HG03575 (cell line): ENCODE measurements at regions not wholly inside any gene's neighbourhood (a gene's known extent, or its start where the extent isn't known, plus 50 kb on each side); places are given as distances from the start of the nearest gene placed in this dataset.
"Not testable (repeated sequence)": the region's sequence is repeated elsewhere in the genome, so short reads cannot be mapped to it uniquely, and the experiment has no call there.

Source experiments
- ATAC-seq: cut with Tn5 transposase; IDR thresholded peaks from one replicate; pipeline ENCODE4 v1.9.1; 2021; ENCODE audit not compliant: unreplicated experiment, insufficient number of reproducible peaks, low FRiP score; ENCODE audit errors: extremely low read depth

DNA sequence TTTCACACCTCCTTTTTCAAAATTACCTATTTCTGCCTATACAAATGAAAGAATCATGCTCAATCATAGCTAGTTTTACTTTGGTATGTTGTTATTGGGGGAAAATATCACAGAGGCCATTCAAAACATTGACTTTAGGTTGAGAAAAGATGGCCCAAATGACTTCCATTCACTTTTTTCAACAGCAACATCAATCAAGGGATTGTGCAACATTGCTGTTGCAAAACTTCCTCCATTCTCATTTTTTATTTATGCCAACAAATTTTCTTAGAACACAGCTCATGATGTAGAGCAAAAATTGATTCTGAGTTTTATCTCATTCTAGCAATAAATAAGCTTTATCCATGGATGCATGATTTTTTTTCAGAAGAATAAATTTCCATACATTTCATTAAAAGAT, 93.6 kb upstream of the RORB start:
- no peak for ATAC-seq

DNA sequence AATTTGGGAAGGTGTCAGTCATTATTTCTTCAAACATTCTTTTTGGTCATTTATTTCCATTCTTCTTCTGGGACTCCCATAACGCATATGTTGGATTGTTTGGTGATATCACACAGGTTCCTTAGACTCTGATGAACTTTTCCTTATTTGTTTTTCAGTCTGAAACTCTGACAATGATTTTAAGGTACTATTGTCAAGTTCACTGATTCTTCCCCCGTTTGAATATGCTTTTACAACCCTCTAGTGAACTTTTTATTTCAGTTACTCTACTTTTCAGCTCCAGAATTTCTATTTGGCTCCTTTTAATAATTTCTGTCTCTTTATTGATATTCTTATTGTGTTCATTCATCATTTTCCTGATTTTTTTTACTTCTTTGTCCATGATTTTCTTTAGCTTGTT, 92.5 kb upstream of the RORB start:
- ATAC-seq: no peak

- no peak for ATAC-seq
Observed at GRCh38 chr9:74407166-74407565, 90.0 kb upstream of the RORB start.

DNA sequence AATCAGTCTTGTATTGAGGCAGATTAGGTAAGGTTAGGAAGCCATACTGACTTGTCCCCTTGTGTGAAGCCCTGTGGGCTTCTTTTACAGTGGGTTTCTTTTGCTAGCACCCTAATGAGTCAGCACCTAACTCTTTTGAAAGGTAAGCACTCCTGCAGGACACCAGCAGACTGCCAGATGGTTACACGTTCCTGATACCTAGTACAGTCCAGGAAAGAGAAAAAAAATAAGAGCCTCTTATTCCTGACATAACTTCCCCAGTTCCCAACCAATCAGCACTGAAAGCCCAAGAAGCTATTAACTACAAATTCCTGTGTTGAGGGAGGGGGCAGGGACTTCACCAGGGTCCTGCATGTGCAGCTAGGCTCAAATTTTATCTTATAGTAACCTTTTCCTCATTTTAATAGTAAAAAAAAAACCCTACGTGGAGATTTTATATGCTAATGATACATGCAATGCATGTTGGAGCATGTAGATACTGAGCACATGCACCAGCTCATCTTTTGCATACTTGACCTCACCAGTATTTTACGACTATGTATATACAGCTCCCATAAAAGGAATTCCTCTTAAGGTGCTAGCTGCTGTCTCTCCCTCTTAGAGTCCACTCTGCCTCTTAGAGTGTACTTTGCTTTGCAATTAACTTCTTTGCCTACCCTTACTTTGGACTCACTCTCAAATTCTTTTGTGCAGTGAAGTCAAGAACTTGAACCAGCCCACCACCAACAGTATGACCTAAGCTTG, 84.7 kb upstream of the RORB start:
- ATAC-seq: no peak

DNA sequence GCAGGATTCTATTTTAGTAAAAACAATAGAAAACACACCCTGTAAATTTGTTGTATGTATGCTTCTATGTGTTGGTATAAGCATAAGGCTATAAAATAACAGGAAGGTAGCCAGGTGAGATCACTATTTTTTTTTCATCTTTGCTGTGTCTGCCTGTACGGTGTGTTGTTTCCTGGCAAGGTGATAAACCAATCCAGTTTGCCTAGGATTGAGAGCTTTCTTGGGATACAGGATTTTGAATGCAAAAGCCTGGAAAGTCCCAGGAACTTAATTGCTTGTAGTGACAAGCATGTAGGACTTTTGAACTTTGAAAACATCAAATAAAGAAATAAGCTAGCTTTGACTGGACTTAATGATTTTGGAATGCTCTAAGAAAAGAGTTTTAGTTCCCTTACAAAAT, 83.3 kb upstream of the RORB start:
- ATAC-seq: no peak

DNA sequence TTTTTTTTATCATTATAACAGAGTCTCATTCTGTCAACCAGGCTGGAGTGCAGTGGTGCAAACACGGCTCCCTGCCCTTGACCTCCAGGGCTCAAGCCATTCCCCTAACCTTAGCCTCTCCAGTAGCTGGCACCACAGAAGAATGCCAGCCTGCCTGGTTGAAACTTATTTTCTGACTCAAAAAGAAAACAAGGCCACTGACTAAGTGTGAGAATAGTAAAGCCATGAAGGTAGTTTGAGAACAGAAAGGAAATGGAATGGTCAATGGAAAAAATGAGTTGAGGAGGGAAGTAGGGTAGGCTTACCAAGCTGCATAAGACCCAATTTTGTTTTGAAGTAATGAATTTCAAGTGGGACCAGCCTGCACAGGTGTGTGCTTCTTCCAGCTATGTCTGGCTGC, 82.8 kb upstream of the RORB start:
- no peak for ATAC-seq

DNA sequence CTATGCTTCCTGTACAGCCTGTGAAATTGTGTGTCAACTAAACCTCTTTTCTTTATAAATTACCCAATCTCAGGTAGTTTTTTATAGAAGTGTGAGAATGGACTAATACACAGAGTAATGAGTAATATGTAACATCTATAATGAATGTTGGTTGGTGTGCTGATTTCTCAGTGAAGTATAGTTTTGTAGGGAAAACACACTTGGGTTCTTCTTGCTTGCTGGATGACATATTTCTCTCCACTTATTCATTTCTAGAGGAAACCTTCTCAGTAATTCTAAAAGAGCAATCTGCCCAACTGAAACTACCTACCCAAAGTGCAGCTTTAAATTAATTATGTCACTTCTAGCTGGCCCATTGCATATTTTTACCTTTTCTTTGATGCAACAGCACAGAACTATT, 81.1 kb upstream of the RORB start:
- ATAC-seq: no peak

- ATAC-seq: not testable (repeated sequence)
Observed at GRCh38 chr9:74424488-74424887, 72.6 kb upstream of the RORB start.

DNA sequence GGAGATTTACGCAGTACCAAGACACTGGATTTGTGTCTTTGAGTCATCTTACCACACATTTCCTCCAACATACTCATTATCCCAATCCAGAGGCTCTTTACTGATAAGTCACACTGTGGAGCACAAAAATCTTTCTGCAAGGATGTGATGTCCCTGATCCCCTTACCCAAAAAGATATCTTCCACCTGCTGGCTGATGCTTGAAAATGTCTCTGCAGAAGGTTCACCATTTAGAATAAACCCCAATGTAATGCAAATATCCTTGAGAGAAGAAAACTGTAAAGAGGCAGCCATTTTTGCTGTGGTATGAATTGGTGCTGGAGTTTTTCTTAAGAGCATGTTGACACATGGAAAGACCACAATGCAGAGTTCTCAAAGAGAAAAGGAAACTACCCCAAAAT, 65.7 kb upstream of the RORB start:
- no peak for ATAC-seq

- ATAC-seq: no peak
Observed at GRCh38 chr9:74443036-74443750, 53.9 kb upstream of the RORB start.

DNA sequence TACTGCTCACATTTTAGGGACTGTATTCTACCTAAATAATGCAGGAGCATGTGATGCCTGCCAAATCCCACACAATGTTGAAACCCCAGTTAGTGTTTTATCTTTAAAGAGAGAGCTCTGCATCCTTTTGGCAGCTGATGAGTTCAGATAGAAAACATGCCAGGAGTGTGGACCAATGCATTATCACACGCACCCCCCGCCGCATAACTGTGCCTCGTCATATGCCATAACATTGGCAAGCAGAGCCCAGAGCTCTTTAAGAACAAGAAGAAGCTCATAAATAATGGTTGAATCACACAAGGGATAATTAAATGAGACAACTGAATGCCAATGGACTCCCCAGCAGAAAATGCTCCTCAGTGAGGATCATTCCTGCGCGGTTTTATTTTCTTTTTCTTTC, 52.8 kb upstream of the RORB start:
- ATAC-seq: no peak
